WTC11 (cell line): ENCODE measurements at regions not wholly inside any gene's neighbourhood (a gene's known extent, or its start where the extent isn't known, plus 50 kb on each side); places are given as distances from the start of the nearest gene placed in this dataset.

Experiments used
- ATAC-seq: fragments of 200-7000 bp; cut with Tn5 transposase; 2 replicates; pipeline ENCODE4 v1.10.0; 2021; ENCODE audit warnings: mild to moderate bottlenecking, moderate library complexity
- CTCF ChIA-PET: fragments of 300-600 bp; sonication (Branson Sonifier 250); formaldehyde crosslinking; loops from one replicate; lab custom pipeline; 2021; ENCODE audit warnings: antibody characterized with exemption; lab: Charles Lee
- POLR2A ChIA-PET: fragments of 350-600 bp; sonication (Branson Sonifier 250); formaldehyde crosslinking; loops from one replicate; lab custom pipeline; 2021; ENCODE audit warnings: antibody characterized with exemption; lab: Charles Lee
- DNase-seq: peaks from one replicate; pipeline ENCODE4 v3.0.0; 2021; ENCODE audit warnings: low spot score
- H3K27ac Mint-ChIP-seq: 2 replicates; pipeline ENCODE4 v1.8.0; 2021; ENCODE audit warnings: mixed read lengths
- H3K27me3 Mint-ChIP-seq: 2 replicates; pipeline ENCODE4 v1.8.0; 2021; ENCODE audit warnings: low read depth, mild to moderate bottlenecking, moderate library complexity, mixed read lengths
- H3K36me3 Mint-ChIP-seq: 2 replicates; pipeline ENCODE4 v1.8.0; 2021; ENCODE audit warnings: mixed read lengths
- H3K4me1 Mint-ChIP-seq: 2 replicates; pipeline ENCODE4 v1.8.0; 2022; ENCODE audit warnings: mixed read lengths
- H3K4me3 Mint-ChIP-seq: 2 replicates; pipeline ENCODE4 v1.8.0; 2021; ENCODE audit warnings: mild to moderate bottlenecking, moderate library complexity, mixed read lengths
- H3K9me3 Mint-ChIP-seq: 2 replicates; pipeline ENCODE4 v1.8.0; 2021; ENCODE audit warnings: mixed read lengths
- ATF1 ChIP-seq: sonication (generic); formaldehyde crosslinking; IDR thresholded peaks from 2 replicates; pipeline ENCODE4 v1.8.1; 2023; ENCODE audit warnings: mild to moderate bottlenecking, moderate library complexity, missing genetic modification reagents
- ESRRA ChIP-seq: sonication (generic); formaldehyde crosslinking; IDR thresholded peaks from 2 replicates; pipeline ENCODE4 v1.8.1; 2022; ENCODE audit warnings: mild to moderate bottlenecking, missing genetic modification reagents, borderline replicate concordance
- FOXK1 ChIP-seq: sonication (generic); formaldehyde crosslinking; IDR thresholded peaks from 2 replicates; pipeline ENCODE4 v1.8.0; 2022; ENCODE audit warnings: mild to moderate bottlenecking, moderate library complexity, missing genetic modification reagents
- FOXP1 ChIP-seq: sonication (generic); formaldehyde crosslinking; IDR thresholded peaks from 2 replicates; pipeline ENCODE4 v1.8.0; 2022; ENCODE audit warnings: missing genetic modification reagents, mild to moderate bottlenecking, moderate library complexity, borderline replicate concordance
- GRHL2 ChIP-seq: fragments of 250-450 bp; sonication (Bioruptor Pico); IDR thresholded peaks from 2 replicates; pipeline ENCODE4 v1.8.0; 2022; ENCODE audit warnings: mild to moderate bottlenecking, moderate library complexity; ENCODE audit not compliant: insufficient replicate concordance, severe bottlenecking
- JUN ChIP-seq: sonication (generic); formaldehyde crosslinking; IDR thresholded peaks from 2 replicates; pipeline ENCODE4 v1.8.0; 2023; ENCODE audit warnings: mild to moderate bottlenecking, missing genetic modification reagents
- NFE2L1 ChIP-seq: sonication (generic); formaldehyde crosslinking; IDR thresholded peaks from 2 replicates; pipeline ENCODE4 v1.8.1; 2023; ENCODE audit warnings: missing genetic modification reagents
- NFYB ChIP-seq: sonication (generic); formaldehyde crosslinking; conservative IDR thresholded peaks from 2 replicates; pipeline ENCODE4 v1.8.0; 2022; ENCODE audit warnings: low read depth, missing genetic modification reagents
- PRDM15 ChIP-seq: sonication (generic); formaldehyde crosslinking; IDR thresholded peaks from 2 replicates; pipeline ENCODE4 v1.8.0; 2022; ENCODE audit warnings: missing genetic modification reagents
- PRRX2 ChIP-seq: fragments of 250-450 bp; sonication (Bioruptor Pico); IDR thresholded peaks from 2 replicates; pipeline ENCODE4 v1.8.0; 2021; ENCODE audit warnings: mild to moderate bottlenecking
- TEAD1 ChIP-seq: sonication (generic); formaldehyde crosslinking; IDR thresholded peaks from 2 replicates; pipeline ENCODE4 v1.8.0; 2022; ENCODE audit warnings: mild to moderate bottlenecking, missing genetic modification reagents
- TP53 ChIP-seq: sonication (generic); formaldehyde crosslinking; IDR thresholded peaks from 2 replicates; pipeline ENCODE4 v1.8.1; 2023; ENCODE audit warnings: mild to moderate bottlenecking, missing genetic modification reagents
- ZNF317 ChIP-seq: sonication (generic); formaldehyde crosslinking; IDR thresholded peaks from 2 replicates; pipeline ENCODE4 v1.8.1; 2023; ENCODE audit warnings: low read depth, mild to moderate bottlenecking, moderate library complexity, missing genetic modification reagents, borderline replicate concordance
- ZNF671 ChIP-seq: fragments of 250-450 bp; sonication (Bioruptor Pico); IDR thresholded peaks from 2 replicates; pipeline ENCODE4 v1.8.0; 2021; ENCODE audit warnings: mild to moderate bottlenecking
- ZSCAN18 ChIP-seq: fragments of 250-450 bp; sonication (Bioruptor Pico); IDR thresholded peaks from 2 replicates; pipeline ENCODE4 v2.1.2; 2022; ENCODE audit warnings: mild to moderate bottlenecking, moderate library complexity
- TF ChIP-seq, protein P1 (sequence below): sonication (generic); formaldehyde crosslinking; conservative IDR thresholded peaks from 2 replicates; pipeline ENCODE4 v1.8.1; 2022; ENCODE audit warnings: mild to moderate bottlenecking, missing genetic modification reagents
- TF ChIP-seq, protein P2 (sequence below): fragments of 250-450 bp; sonication (Bioruptor Pico); IDR thresholded peaks from 2 replicates; pipeline ENCODE4 v1.9.0; 2021; ENCODE audit warnings: mild to moderate bottlenecking
- TF ChIP-seq, protein P3 (sequence below): sonication (generic); formaldehyde crosslinking; IDR thresholded peaks from 2 replicates; pipeline ENCODE4 v1.8.1; 2023; ENCODE audit warnings: mild to moderate bottlenecking, missing genetic modification reagents, borderline replicate concordance
- TF ChIP-seq, protein P4 (sequence below): sonication (generic); formaldehyde crosslinking; conservative IDR thresholded peaks from 2 replicates; pipeline ENCODE4 v1.8.1; 2023; ENCODE audit warnings: mild to moderate bottlenecking, low read depth, missing genetic modification reagents, moderate library complexity
- TF ChIP-seq, protein P5 (sequence below): sonication (generic); formaldehyde crosslinking; IDR thresholded peaks from 2 replicates; pipeline ENCODE4 v1.8.0; 2022; ENCODE audit warnings: mild to moderate bottlenecking, missing genetic modification reagents

DNA sequence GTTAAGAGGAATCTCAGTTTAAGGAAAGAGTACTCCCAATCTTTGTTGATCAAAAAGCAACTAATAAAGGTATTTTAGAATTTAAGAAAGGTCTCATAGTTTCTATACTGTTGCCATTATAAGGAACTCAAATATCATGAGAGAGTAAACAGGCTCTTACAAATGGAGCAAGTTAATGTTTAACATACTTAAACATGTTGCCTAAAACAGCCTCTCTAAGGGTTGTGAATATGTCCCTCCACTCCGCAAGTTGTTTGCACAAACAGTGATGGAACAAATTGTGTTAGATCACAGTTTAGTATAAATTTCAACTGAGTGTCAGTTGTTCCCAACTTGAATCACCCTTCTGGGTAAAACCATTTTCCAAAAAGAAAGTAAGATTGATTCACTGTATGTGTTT is 1678.3 kb downstream of the PCDH19 start:
- DNase-seq (no peak), ATAC-seq (no peak)
- ChIA-PET CTCF (no interaction called here), POLR2A (no interaction called here)
- H3K9me3 Mint-ChIP-seq, result no peaks in the 10 kb centered on the region; the same call in 1 of the 2 replicates
- no peak for TF ChIP-seq PRRX2 (CRISPR knock-in tag)
- TF ChIP-seq NFE2L1 (CRISPR knock-in tag), result no peak
- TF ChIP-seq, protein P1, sequence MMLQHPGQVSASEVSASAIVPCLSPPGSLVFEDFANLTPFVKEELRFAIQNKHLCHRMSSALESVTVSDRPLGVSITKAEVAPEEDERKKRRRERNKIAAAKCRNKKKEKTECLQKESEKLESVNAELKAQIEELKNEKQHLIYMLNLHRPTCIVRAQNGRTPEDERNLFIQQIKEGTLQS (CRISPR knock-in tag), result no peak
- TF ChIP-seq TEAD1 (CRISPR knock-in tag), result no peak
- no peak for TF ChIP-seq ZSCAN18 (CRISPR knock-in tag)
- no peak for TF ChIP-seq GRHL2 (CRISPR knock-in tag)
- TF ChIP-seq, protein P2, sequence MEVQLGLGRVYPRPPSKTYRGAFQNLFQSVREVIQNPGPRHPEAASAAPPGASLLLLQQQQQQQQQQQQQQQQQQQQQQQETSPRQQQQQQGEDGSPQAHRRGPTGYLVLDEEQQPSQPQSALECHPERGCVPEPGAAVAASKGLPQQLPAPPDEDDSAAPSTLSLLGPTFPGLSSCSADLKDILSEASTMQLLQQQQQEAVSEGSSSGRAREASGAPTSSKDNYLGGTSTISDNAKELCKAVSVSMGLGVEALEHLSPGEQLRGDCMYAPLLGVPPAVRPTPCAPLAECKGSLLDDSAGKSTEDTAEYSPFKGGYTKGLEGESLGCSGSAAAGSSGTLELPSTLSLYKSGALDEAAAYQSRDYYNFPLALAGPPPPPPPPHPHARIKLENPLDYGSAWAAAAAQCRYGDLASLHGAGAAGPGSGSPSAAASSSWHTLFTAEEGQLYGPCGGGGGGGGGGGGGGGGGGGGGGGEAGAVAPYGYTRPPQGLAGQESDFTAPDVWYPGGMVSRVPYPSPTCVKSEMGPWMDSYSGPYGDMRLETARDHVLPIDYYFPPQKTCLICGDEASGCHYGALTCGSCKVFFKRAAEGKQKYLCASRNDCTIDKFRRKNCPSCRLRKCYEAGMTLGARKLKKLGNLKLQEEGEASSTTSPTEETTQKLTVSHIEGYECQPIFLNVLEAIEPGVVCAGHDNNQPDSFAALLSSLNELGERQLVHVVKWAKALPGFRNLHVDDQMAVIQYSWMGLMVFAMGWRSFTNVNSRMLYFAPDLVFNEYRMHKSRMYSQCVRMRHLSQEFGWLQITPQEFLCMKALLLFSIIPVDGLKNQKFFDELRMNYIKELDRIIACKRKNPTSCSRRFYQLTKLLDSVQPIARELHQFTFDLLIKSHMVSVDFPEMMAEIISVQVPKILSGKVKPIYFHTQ (CRISPR knock-in tag), result no peak
- H3K27ac Mint-ChIP-seq, result no peak overlapping the region
- H3K4me3 Mint-ChIP-seq, result no peak overlapping the region
- H3K36me3 Mint-ChIP-seq, result peaks cover 4% of the 10 kb centered on the region; the same call in 1 of the 2 replicates
- H3K4me1 Mint-ChIP-seq, result no peaks in the 10 kb centered on the region
- H3K27me3 Mint-ChIP-seq, result no peaks in the 10 kb centered on the region

DNA sequence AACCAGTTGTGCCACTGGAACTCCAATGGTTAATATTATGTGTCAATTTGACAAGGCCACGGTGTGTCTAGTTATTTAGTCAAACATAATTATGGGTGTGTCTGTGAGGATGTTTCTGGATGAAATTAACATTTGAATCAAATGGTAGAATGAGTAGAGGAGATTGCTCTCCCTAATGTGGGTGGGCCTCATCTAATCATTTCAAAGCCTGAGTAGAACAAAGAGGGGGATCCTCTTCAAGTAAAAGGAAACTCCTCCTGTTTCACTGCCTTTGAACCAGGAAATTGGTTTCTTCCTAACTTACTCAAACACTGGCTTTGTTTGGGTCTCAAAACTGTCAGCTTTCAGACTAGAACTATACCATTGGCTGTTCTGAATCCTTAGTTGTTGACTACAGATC is 1692.1 kb downstream of the PCDH19 start:
- peak overlapping the region; percentile 40; the same call in 1 of the 2 replicates for H3K27ac Mint-ChIP-seq
- H3K9me3 Mint-ChIP-seq, result peaks cover 24% of the 10 kb centered on the region
- CTCF ChIA-PET, result no interaction called here
- no peak overlapping the region for H3K4me3 Mint-ChIP-seq
- peaks cover 29% of the 10 kb centered on the region for H3K4me1 Mint-ChIP-seq
- ATAC-seq (peak; percentile 76), DNase-seq (no peak)
- no peaks in the 10 kb centered on the region for H3K27me3 Mint-ChIP-seq
- POLR2A ChIA-PET, result no interaction called here
- no peak for TF ChIP-seq ESRRA (CRISPR knock-in tag)
- TF ChIP-seq, protein P3, sequence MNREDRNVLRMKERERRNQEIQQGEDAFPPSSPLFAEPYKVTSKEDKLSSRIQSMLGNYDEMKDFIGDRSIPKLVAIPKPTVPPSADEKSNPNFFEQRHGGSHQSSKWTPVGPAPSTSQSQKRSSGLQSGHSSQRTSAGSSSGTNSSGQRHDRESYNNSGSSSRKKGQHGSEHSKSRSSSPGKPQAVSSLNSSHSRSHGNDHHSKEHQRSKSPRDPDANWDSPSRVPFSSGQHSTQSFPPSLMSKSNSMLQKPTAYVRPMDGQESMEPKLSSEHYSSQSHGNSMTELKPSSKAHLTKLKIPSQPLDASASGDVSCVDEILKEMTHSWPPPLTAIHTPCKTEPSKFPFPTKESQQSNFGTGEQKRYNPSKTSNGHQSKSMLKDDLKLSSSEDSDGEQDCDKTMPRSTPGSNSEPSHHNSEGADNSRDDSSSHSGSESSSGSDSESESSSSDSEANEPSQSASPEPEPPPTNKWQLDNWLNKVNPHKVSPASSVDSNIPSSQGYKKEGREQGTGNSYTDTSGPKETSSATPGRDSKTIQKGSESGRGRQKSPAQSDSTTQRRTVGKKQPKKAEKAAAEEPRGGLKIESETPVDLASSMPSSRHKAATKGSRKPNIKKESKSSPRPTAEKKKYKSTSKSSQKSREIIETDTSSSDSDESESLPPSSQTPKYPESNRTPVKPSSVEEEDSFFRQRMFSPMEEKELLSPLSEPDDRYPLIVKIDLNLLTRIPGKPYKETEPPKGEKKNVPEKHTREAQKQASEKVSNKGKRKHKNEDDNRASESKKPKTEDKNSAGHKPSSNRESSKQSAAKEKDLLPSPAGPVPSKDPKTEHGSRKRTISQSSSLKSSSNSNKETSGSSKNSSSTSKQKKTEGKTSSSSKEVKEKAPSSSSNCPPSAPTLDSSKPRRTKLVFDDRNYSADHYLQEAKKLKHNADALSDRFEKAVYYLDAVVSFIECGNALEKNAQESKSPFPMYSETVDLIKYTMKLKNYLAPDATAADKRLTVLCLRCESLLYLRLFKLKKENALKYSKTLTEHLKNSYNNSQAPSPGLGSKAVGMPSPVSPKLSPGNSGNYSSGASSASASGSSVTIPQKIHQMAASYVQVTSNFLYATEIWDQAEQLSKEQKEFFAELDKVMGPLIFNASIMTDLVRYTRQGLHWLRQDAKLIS (CRISPR knock-in tag), result no peak
- TF ChIP-seq, protein P4, sequence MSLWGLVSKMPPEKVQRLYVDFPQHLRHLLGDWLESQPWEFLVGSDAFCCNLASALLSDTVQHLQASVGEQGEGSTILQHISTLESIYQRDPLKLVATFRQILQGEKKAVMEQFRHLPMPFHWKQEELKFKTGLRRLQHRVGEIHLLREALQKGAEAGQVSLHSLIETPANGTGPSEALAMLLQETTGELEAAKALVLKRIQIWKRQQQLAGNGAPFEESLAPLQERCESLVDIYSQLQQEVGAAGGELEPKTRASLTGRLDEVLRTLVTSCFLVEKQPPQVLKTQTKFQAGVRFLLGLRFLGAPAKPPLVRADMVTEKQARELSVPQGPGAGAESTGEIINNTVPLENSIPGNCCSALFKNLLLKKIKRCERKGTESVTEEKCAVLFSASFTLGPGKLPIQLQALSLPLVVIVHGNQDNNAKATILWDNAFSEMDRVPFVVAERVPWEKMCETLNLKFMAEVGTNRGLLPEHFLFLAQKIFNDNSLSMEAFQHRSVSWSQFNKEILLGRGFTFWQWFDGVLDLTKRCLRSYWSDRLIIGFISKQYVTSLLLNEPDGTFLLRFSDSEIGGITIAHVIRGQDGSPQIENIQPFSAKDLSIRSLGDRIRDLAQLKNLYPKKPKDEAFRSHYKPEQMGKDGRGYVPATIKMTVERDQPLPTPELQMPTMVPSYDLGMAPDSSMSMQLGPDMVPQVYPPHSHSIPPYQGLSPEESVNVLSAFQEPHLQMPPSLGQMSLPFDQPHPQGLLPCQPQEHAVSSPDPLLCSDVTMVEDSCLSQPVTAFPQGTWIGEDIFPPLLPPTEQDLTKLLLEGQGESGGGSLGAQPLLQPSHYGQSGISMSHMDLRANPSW (CRISPR knock-in tag), result no peak
- no peak for TF ChIP-seq FOXK1 (CRISPR knock-in tag)
- TF ChIP-seq ATF1 (CRISPR knock-in tag), result no peak
- no peak for TF ChIP-seq PRDM15 (CRISPR knock-in tag)
- TF ChIP-seq, protein P5, sequence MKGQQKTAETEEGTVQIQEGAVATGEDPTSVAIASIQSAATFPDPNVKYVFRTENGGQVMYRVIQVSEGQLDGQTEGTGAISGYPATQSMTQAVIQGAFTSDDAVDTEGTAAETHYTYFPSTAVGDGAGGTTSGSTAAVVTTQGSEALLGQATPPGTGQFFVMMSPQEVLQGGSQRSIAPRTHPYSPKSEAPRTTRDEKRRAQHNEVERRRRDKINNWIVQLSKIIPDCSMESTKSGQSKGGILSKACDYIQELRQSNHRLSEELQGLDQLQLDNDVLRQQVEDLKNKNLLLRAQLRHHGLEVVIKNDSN, result no peak
- TF ChIP-seq TP53 (CRISPR knock-in tag), result no peak
- TF ChIP-seq NFYB (CRISPR knock-in tag), result no peak
- no peak for TF ChIP-seq NFE2L1 (CRISPR knock-in tag)
- no peak for TF ChIP-seq FOXP1 (CRISPR knock-in tag)
- TF ChIP-seq ZNF671 (CRISPR knock-in tag), result no peak
- no peak for TF ChIP-seq JUN (CRISPR knock-in tag)
- no peak for TF ChIP-seq ZNF317 (CRISPR knock-in tag)
- H3K36me3 Mint-ChIP-seq, result peaks cover 33% of the 10 kb centered on the region
